Body of pancreas (tissue), 4 donors: ENCODE measurements at regions not wholly inside any gene's neighbourhood (a gene's known extent, or its start where the extent isn't known, plus 50 kb on each side); places are given as distances from the start of the nearest gene placed in this dataset.

Experiments used
- ATAC-seq: fragments of 150-250 bp; one replicate; pipeline ENCODE4 v1.9.1; 2016
- DNase-seq, 4 donors: peaks; one replicate each; pipeline ENCODE4 v3.0.0-alpha.2; 2019
- H3K27ac ChIP-seq, 4 donors: fragments of 200-600 bp; sonication (generic); 1 replicate in 3 of 4; 2 replicates in 1 of 4; pipeline versions ENCODE4 v1.5.1 to v1.6.1; 2016 to 2019; ENCODE audit warnings: mild to moderate bottlenecking in 1 of 4, mixed read lengths in 1 of 4, moderate library complexity in 1 of 4
- H3K27me3 ChIP-seq, 2 donors: fragments of 200-600 bp; sonication (generic); one replicate each; pipeline ENCODE4 v1.6.0; 2016; ENCODE audit warnings: mild to moderate bottlenecking in 1 of 2
- H3K36me3 ChIP-seq, 2 donors: fragments of 200-600 bp; sonication (generic); replicated peaks in 1 of 2; 2 replicates each; pipeline ENCODE4 v1.5.1; 2016; ENCODE audit warnings: low read depth in 2 of 2; ENCODE audit not compliant: insufficient read depth in 1 of 2
- H3K4me1 ChIP-seq: fragments of 200-600 bp; sonication (generic); one replicate; pipeline ENCODE4 v1.6.0; 2016
- H3K4me3 ChIP-seq, 2 donors: fragments of 200-600 bp; sonication (generic); 1 replicate in 1 of 2; 2 replicates in 1 of 2; pipeline ENCODE4 v1.5.1; 2016 to 2019
- H3K9me3 ChIP-seq, 3 donors: fragments of 200-600 bp; sonication (generic); 1 replicate in 2 of 3; 2 replicates in 1 of 3; pipeline ENCODE4 v1.5.1; 2016
- POLR2A ChIP-seq, 3 donors: fragments of 450-650 bp; IDR thresholded peaks; one replicate each; pipeline ENCODE4 v1.6.1; 2016; ENCODE audit warnings: antibody characterized with exemption in 3 of 3, mild to moderate bottlenecking in 2 of 3
- WGBS, 2 donors: methylation state at CpG; one replicate each; pipeline ENCODE4 v1.1.5; 2017; 5-methylcytosine and 5-hydroxymethylcytosine counted together
- intact Hi-C: fragments of 100-400 bp; cut with DNase I; formaldehyde crosslinking; loops from one replicate; pipeline ENCODE4 v1.15.1; 2023
- TF ChIP-seq, protein P1 (sequence below), 7 experiments: fragments of 450-650 bp in 4 of 7; fragments of 200-600 bp in 3 of 7; sonication (generic) in 3 of 7; IDR thresholded peaks; one replicate each; pipeline ENCODE4 v1.5.1; 2016 to 2019; ENCODE audit warnings: antibody characterized with exemption in 7 of 7

DNA sequence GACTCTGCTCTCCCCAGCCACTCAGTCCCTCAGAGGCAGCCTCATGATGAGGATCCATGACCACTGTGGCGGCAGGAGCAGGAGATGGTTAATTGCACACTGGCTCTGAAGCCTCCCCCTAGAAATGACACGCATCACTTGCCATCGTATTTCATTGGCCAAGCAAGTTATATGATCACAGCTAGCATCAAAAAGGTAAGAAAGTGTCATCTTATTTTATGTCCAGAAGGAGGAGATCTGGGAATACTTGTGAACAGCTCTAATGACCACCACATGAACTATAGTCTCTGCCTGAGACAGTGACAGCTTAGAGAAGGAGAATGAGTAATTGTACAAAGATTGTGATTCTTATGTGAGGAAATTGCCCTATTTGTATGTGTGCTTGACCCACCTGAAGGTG lies 363.4 kb downstream of the NUAK1 start:
- ATAC-seq (no peak), DNase-seq (no peak)
- H3K4me1 ChIP-seq, result no peaks in the 10 kb centered on the region
- no peak overlapping the region for H3K4me3 ChIP-seq
- intact Hi-C loops, result no loop called here
- TF ChIP-seq POLR2A (IDR thresholded peaks at IDR 0.05), result no peak
- TF ChIP-seq, protein P1, sequence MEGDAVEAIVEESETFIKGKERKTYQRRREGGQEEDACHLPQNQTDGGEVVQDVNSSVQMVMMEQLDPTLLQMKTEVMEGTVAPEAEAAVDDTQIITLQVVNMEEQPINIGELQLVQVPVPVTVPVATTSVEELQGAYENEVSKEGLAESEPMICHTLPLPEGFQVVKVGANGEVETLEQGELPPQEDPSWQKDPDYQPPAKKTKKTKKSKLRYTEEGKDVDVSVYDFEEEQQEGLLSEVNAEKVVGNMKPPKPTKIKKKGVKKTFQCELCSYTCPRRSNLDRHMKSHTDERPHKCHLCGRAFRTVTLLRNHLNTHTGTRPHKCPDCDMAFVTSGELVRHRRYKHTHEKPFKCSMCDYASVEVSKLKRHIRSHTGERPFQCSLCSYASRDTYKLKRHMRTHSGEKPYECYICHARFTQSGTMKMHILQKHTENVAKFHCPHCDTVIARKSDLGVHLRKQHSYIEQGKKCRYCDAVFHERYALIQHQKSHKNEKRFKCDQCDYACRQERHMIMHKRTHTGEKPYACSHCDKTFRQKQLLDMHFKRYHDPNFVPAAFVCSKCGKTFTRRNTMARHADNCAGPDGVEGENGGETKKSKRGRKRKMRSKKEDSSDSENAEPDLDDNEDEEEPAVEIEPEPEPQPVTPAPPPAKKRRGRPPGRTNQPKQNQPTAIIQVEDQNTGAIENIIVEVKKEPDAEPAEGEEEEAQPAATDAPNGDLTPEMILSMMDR (IDR thresholded peaks at IDR 0.05), result no peak
- H3K27ac ChIP-seq, result no peak overlapping the region
- WGBS, 2 donors, result 46 to 55% methylated on average over 3 of the region's 3 CpGs
- H3K27me3 ChIP-seq, result no peaks in the 10 kb centered on the region
- H3K36me3 ChIP-seq, result no peaks in the 10 kb centered on the region
- no peaks in the 10 kb centered on the region for H3K9me3 ChIP-seq

DNA sequence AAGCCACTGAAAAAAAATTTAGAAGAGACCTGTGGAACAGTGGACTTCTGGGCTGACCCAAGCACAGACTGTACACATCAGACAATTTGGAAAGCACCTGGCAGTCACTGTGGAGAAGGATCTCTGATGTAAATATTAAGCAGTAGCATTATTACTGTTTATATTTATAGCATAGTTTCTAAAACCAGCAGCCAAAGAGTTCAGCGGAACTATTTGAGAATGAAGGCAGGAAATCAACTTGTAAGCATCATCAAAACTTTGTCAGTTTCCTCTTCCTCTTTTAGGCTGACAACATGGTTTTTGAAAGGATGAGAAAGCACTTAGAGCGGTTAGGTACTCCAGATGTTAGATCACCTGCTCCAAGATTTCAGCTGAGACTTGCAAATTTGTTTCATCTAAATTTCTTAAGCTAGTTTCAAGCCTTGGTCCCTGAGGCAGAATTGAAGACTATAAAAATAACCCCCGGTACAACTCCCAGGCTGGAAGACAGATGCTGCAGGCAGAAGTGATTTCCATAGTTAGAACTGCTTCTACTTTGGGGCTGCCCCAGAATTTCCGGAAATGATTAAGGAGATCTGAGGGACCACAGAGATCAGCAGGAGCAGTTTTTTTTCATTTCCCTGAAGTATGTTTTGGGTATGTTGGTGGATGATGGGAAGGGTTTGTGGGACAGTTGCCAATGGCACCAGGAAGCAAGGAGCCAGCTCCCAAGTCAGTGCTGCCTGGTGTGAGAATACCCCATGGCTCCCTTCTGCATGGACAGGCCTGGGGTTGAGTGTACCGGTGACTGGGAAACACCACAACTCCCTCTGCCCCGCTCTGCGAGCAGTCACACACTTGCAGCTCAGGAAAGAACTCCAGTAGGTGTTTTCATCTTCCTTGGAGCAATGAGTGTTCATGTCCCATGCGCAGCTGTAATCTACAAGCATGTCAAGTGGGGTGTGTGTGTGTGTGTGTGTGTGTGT lies 354.5 kb downstream of the NUAK1 start:
- TF ChIP-seq POLR2A (IDR thresholded peaks at IDR 0.05), result no peak
- TF ChIP-seq, protein P1 (IDR thresholded peaks at IDR 0.05), result no peak
- intact Hi-C loops, result no loop called here
- WGBS, 2 donors, result 65 to 69% methylated on average over 7 to 8 of the region's 8 CpGs

DNA sequence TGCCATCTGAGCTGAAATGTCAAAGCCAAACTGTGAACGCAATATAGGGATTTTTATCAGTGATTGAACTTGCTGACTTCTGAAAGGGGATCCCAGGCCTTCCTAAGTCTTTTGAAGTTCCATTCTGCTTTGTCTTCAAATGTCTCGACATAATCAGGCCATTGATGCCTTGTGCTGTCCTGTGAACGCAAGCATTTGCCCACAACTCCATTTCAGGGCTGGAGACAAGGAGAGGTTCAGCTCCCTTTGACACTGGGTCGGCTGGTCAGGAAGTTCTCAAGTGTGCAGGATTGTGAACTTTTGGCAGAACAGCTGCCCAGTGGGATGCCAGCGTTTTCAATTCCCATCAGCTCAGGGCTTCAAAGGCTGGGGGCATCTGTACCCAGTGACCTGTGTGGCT lies 345.3 kb downstream of the NUAK1 start:
- no peak for ATAC-seq
- Histone ChIP-seq H3K9me3 (no peaks in the 10 kb centered on the region), H3K4me1 (no peaks in the 10 kb centered on the region), H3K27me3 (no peaks in the 10 kb centered on the region), H3K27ac (no peak overlapping the region), H3K36me3 (no peaks in the 10 kb centered on the region), H3K4me3 (no peak overlapping the region)
- DNase-seq, result no peak
- TF ChIP-seq, protein P1 (IDR thresholded peaks at IDR 0.05), result no peak
- no peak for TF ChIP-seq POLR2A (IDR thresholded peaks at IDR 0.05)
- WGBS, 2 donors, result 42 to 51% methylated on average over 5 of the region's 5 CpGs
- intact Hi-C loops, result no loop called here

More for the DNA sequence above, 354.5 kb downstream of the NUAK1 start:
- Histone ChIP-seq H3K9me3 (no peaks in the 10 kb centered on the region), H3K27me3 (no peaks in the 10 kb centered on the region), H3K4me3 (no peak overlapping the region), H3K36me3 (no peaks in the 10 kb centered on the region), H3K4me1 (no peaks in the 10 kb centered on the region), H3K27ac (no peak overlapping the region)
- ATAC-seq, result no peak
- no peak for DNase-seq

DNA sequence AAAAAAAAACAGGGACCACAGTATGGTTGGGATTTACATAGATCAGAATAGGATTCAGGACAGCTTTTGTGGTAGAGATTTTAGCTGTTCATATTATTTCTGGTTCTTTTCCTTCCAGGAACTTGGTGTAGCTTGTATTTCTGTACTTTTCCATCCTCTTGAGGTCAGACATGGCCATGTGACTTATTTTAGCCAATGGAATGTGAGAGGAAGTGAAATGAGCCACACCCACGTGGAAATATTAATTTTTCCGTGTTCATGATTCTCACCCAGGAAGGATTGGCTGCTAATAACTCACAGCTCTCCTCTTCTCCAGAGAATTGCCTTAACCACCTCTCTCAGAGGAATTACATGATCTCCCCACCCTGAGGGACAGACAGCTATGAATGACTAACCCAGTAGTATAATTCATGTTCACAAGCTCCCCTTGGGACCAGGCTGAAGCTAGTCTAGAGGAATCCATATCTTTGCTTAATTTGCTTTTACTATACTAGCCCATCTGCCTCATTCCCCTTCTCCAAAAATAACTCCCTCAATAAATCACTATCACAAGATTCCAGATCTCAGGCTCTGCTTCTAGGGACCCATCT lies 340.4 kb downstream of the NUAK1 start:
- intact Hi-C loops, result no loop called here
- WGBS, 2 donors, result 61 to 64% methylated on average over 2 of the region's 2 CpGs

More for the DNA sequence above, 340.4 kb downstream of the NUAK1 start:
- Histone ChIP-seq H3K9me3 (no peaks in the 10 kb centered on the region), H3K27ac (no peak overlapping the region), H3K36me3 (no peaks in the 10 kb centered on the region), H3K27me3 (no peaks in the 10 kb centered on the region), H3K4me3 (no peak overlapping the region), H3K4me1 (no peaks in the 10 kb centered on the region)
- ATAC-seq, result no peak
- no peak for DNase-seq
- TF ChIP-seq POLR2A (IDR thresholded peaks at IDR 0.05), result no peak
- TF ChIP-seq, protein P1 (IDR thresholded peaks at IDR 0.05), result no peak
